ENCODE measurements at regions not wholly inside any gene's neighbourhood (a gene's known extent, or its start where the extent isn't known, plus 50 kb on each side); places are given as distances from the start of the nearest gene placed in this dataset.
"Not testable (repeated sequence)": the region's sequence is repeated elsewhere in the genome, so short reads cannot be mapped to it uniquely, and the experiment has no call there.

- no peak for DNase-seq (ENCODE audit: low read depth in 2 of 2, low spot score in 1 of 2)
These were observed 274.0 kb upstream of the KITLG start for GRCh38 chr12:88854260-88854659.

- DNase-seq (ENCODE audit: low read depth in 2 of 2, low spot score in 1 of 2): not testable (repeated sequence)
These were observed 267.0 kb upstream of the KITLG start for GRCh38 chr12:88847246-88847645.

- no peak for DNase-seq (ENCODE audit: low read depth in 2 of 2, low spot score in 1 of 2)
These were observed 264.2 kb upstream of the KITLG start for GRCh38 chr12:88844426-88844825.

- DNase-seq (ENCODE audit: low read depth in 2 of 2, low spot score in 1 of 2): no peak
These were observed 262.0 kb upstream of the KITLG start for GRCh38 chr12:88842314-88842713.

GRCh38 chr12:88839486-88839885 is 259.2 kb upstream of the KITLG start:
- DNase-seq (ENCODE audit: low read depth in 2 of 2, low spot score in 1 of 2): no peak

GRCh38 chr12:88836156-88836555 is 255.9 kb upstream of the KITLG start:
- no peak for DNase-seq (ENCODE audit: low read depth in 2 of 2, low spot score in 1 of 2)

GRCh38 chr12:88834226-88834625 is 254.0 kb upstream of the KITLG start:
- DNase-seq (ENCODE audit: low read depth in 2 of 2, low spot score in 1 of 2): no peak

- DNase-seq (ENCODE audit: low read depth in 2 of 2, low spot score in 1 of 2): no peak
These were observed 253.4 kb upstream of the KITLG start for GRCh38 chr12:88833641-88834116.

GRCh38 chr12:88828537-88828936 is 248.3 kb upstream of the KITLG start:
- not testable (repeated sequence) for DNase-seq (ENCODE audit: low read depth in 2 of 2, low spot score in 1 of 2)

- no peak for DNase-seq (ENCODE audit: low read depth in 2 of 2, low spot score in 1 of 2)
These were observed 239.7 kb upstream of the KITLG start for GRCh38 chr12:88820012-88820411.

GRCh38 chr12:88816201-88816600 is 235.9 kb upstream of the KITLG start:
- DNase-seq (ENCODE audit: low read depth in 2 of 2, low spot score in 1 of 2): no peak

GRCh38 chr12:88814779-88815178 is 234.5 kb upstream of the KITLG start:
- no peak for DNase-seq (ENCODE audit: low read depth in 2 of 2, low spot score in 1 of 2)

- no peak for DNase-seq (ENCODE audit: low read depth in 2 of 2, low spot score in 1 of 2)
These were observed 232.3 kb upstream of the KITLG start for GRCh38 chr12:88812610-88813009.

- DNase-seq (ENCODE audit: low read depth in 2 of 2, low spot score in 1 of 2): no peak
These were observed 230.5 kb upstream of the KITLG start for GRCh38 chr12:88810806-88811205.

GRCh38 chr12:88809841-88810240 is 229.6 kb upstream of the KITLG start:
- not testable (repeated sequence) for DNase-seq (ENCODE audit: low read depth in 2 of 2, low spot score in 1 of 2)

GRCh38 chr12:88805692-88806091 is 225.4 kb upstream of the KITLG start:
- no peak for DNase-seq (ENCODE audit: low read depth in 2 of 2, low spot score in 1 of 2)

GRCh38 chr12:88805286-88805685 is 225.0 kb upstream of the KITLG start:
- no peak for DNase-seq (ENCODE audit: low read depth in 2 of 2, low spot score in 1 of 2)

GRCh38 chr12:88802096-88802706 is 221.9 kb upstream of the KITLG start:
- DNase-seq (ENCODE audit: low read depth in 2 of 2, low spot score in 1 of 2): no peak

GRCh38 chr12:88801227-88802095 is 221.2 kb upstream of the KITLG start:
- no peak for DNase-seq (ENCODE audit: low read depth in 2 of 2, low spot score in 1 of 2)

- no peak for DNase-seq (ENCODE audit: low read depth in 2 of 2, low spot score in 1 of 2)
These were observed 212.8 kb upstream of the KITLG start for GRCh38 chr12:88793096-88793495.

GRCh38 chr12:88790231-88790630 is 210.0 kb upstream of the KITLG start:
- no peak for DNase-seq (ENCODE audit: low read depth in 2 of 2, low spot score in 1 of 2)

- DNase-seq (ENCODE audit: low read depth in 2 of 2, low spot score in 1 of 2): no peak
These were observed 203.9 kb upstream of the KITLG start for GRCh38 chr12:88784166-88784565.
